WTC11 (cell line): ENCODE measurements at regions not wholly inside any gene's neighbourhood (a gene's known extent, or its start where the extent isn't known, plus 50 kb on each side); places are given as distances from the start of the nearest gene placed in this dataset.

Source experiments
- ATF2 ChIP-seq: sonication (generic); formaldehyde crosslinking; IDR thresholded peaks from 2 replicates; pipeline ENCODE4 v1.8.1; 2022; ENCODE audit warnings: low read depth, missing genetic modification reagents, borderline replicate concordance
- ATF3 ChIP-seq: sonication (generic); formaldehyde crosslinking; conservative IDR thresholded peaks from 2 replicates; pipeline ENCODE4 v1.8.1; 2022; ENCODE audit warnings: mild to moderate bottlenecking, missing genetic modification reagents
- CTCF ChIP-seq: fragments of 200-600 bp; IDR thresholded peaks from 2 replicates; pipeline ENCODE4 v1.8.0; 2022; ENCODE audit warnings: antibody characterized with exemption
- E2F1 ChIP-seq: sonication (generic); formaldehyde crosslinking; IDR thresholded peaks from 2 replicates; pipeline ENCODE4 v1.8.0; 2022; ENCODE audit warnings: mild to moderate bottlenecking, missing genetic modification reagents
- NR2C2 ChIP-seq: sonication (generic); formaldehyde crosslinking; IDR thresholded peaks from 2 replicates; pipeline ENCODE4 v1.8.0; 2022; ENCODE audit warnings: mild to moderate bottlenecking, missing genetic modification reagents
- PRRX2 ChIP-seq: fragments of 250-450 bp; sonication (Bioruptor Pico); IDR thresholded peaks from 2 replicates; pipeline ENCODE4 v1.8.0; 2021; ENCODE audit warnings: mild to moderate bottlenecking
- ZNF396 ChIP-seq: fragments of 250-450 bp; sonication (Bioruptor Pico); IDR thresholded peaks from 2 replicates; pipeline ENCODE4 v1.8.0; 2021; ENCODE audit warnings: mild to moderate bottlenecking, moderate library complexity, borderline replicate concordance
- ZNF423 ChIP-seq: fragments of 250-450 bp; sonication (Bioruptor Pico); IDR thresholded peaks from 2 replicates; pipeline ENCODE4 v2.1.2; 2022; ENCODE audit warnings: mild to moderate bottlenecking, moderate library complexity
- ZNF512 ChIP-seq: sonication (generic); formaldehyde crosslinking; IDR thresholded peaks from 2 replicates; pipeline ENCODE4 v1.8.1; 2022; ENCODE audit warnings: missing genetic modification reagents, borderline replicate concordance

- TF ChIP-seq CTCF (no peak), E2F1 (CRISPR knock-in tag) (no peak), ZNF512 (no peak), ZNF423 (no peak), ATF3 (no peak), PRRX2 (CRISPR knock-in tag) (no peak), NR2C2 (CRISPR knock-in tag) (no peak), ZNF396 (CRISPR knock-in tag) (no peak), ATF2 (no peak)
Measured at GRCh38 chr20:4413314-4414049, 164.4 kb upstream of the ADRA1D start.
